ENCODE measurements at regions not wholly inside any gene's neighbourhood (a gene's known extent, or its start where the extent isn't known, plus 50 kb on each side); places are given as distances from the start of the nearest gene placed in this dataset.

GRCh38 chr7:124480036-124480820 is 285.4 kb downstream of the GPR37 start:
- DNase-seq: no peak
- Histone ChIP-seq H3K4me3 (ENCODE audit: insufficient read depth, low read depth, low read length, poor library complexity, severe bottlenecking) (no peak overlapping the region), H3K4me1 (ENCODE audit: control insufficient read depth, insufficient read depth, low read length, poor library complexity, severe bottlenecking) (no peaks in the 10 kb centered on the region), H3K27ac (ENCODE audit: insufficient read depth, low read length, poor library complexity, severe bottlenecking) (no peak overlapping the region), H3K27me3 (replicated peaks; ENCODE audit: control insufficient read depth, insufficient read depth, low read length, poor library complexity, severe bottlenecking) (no peaks in the 10 kb centered on the region), H3K9me3 (ENCODE audit: control insufficient read depth, low read length) (no peaks in the 10 kb centered on the region), H3K36me3 (ENCODE audit: control insufficient read depth, insufficient read depth, low read length) (no peaks in the 10 kb centered on the region)

DNA sequence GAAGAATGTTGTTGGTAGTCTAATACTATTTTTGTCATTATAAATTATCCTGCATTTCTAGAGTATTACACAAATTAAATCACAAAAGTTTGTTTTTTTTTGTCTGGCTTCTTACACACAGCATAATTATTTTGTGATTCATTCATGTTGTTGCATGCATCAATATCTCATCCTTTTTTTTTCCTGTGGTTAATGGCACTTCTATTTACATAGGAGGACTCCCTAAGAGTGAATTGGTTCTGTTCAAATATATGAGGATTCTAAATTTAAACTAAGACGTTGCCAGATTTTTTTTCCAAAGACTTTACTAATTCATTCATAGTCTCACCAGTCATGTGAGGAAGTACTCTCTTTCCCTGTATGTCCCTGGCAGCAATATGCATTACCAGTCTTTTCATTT is 303.3 kb downstream of the GPR37 start:
- Histone ChIP-seq H3K9me3 (ENCODE audit: control insufficient read depth, low read length) (no peaks in the 10 kb centered on the region), H3K27ac (ENCODE audit: insufficient read depth, low read length, poor library complexity, severe bottlenecking) (no peak overlapping the region), H3K36me3 (ENCODE audit: control insufficient read depth, insufficient read depth, low read length) (no peaks in the 10 kb centered on the region), H3K4me1 (ENCODE audit: control insufficient read depth, insufficient read depth, low read length, poor library complexity, severe bottlenecking) (no peaks in the 10 kb centered on the region), H3K4me3 (ENCODE audit: insufficient read depth, low read depth, low read length, poor library complexity, severe bottlenecking) (no peak overlapping the region), H3K27me3 (replicated peaks; ENCODE audit: control insufficient read depth, insufficient read depth, low read length, poor library complexity, severe bottlenecking) (no peaks in the 10 kb centered on the region)
- DNase-seq: no peak

DNA sequence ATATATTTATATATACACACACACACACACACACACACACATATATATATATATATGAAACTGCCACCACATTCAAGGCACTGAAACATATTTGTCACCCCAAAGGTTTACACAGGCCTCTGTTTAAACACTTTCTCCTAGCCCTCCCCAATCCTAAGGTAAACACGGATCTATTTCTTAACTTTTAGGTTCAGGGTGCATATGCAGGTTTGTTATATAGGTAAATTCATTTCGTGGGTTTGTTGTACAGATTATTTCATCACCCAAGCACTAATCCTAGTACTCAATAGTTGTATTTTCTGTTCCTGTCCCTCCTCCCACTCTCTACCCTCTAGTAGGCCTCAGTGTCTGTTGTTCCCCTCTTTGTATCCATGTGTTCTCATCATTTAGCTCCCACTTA is 305.0 kb downstream of the GPR37 start:
- DNase-seq: no peak
- no peaks in the 10 kb centered on the region for H3K27me3 ChIP-seq (replicated peaks; ENCODE audit: control insufficient read depth, insufficient read depth, low read length, poor library complexity, severe bottlenecking)
- no peaks in the 10 kb centered on the region for H3K9me3 ChIP-seq (ENCODE audit: control insufficient read depth, low read length)
- H3K27ac ChIP-seq (ENCODE audit: insufficient read depth, low read length, poor library complexity, severe bottlenecking): no peak overlapping the region
- no peak overlapping the region for H3K4me3 ChIP-seq (ENCODE audit: insufficient read depth, low read depth, low read length, poor library complexity, severe bottlenecking)
- H3K36me3 ChIP-seq (ENCODE audit: control insufficient read depth, insufficient read depth, low read length): no peaks in the 10 kb centered on the region
- no peaks in the 10 kb centered on the region for H3K4me1 ChIP-seq (ENCODE audit: control insufficient read depth, insufficient read depth, low read length, poor library complexity, severe bottlenecking)

- H3K27ac ChIP-seq (ENCODE audit: insufficient read depth, low read length, poor library complexity, severe bottlenecking): no peak overlapping the region
- no peaks in the 10 kb centered on the region for H3K9me3 ChIP-seq (ENCODE audit: control insufficient read depth, low read length)
- H3K4me1 ChIP-seq (ENCODE audit: control insufficient read depth, insufficient read depth, low read length, poor library complexity, severe bottlenecking): no peaks in the 10 kb centered on the region
- no peak overlapping the region for H3K4me3 ChIP-seq (ENCODE audit: insufficient read depth, low read depth, low read length, poor library complexity, severe bottlenecking)
- no peaks in the 10 kb centered on the region for H3K27me3 ChIP-seq (replicated peaks; ENCODE audit: control insufficient read depth, insufficient read depth, low read length, poor library complexity, severe bottlenecking)
- no peaks in the 10 kb centered on the region for H3K36me3 ChIP-seq (ENCODE audit: control insufficient read depth, insufficient read depth, low read length)
- DNase-seq: no peak
Measured at GRCh38 chr7:124460056-124460450, 305.5 kb downstream of the GPR37 start.

DNA sequence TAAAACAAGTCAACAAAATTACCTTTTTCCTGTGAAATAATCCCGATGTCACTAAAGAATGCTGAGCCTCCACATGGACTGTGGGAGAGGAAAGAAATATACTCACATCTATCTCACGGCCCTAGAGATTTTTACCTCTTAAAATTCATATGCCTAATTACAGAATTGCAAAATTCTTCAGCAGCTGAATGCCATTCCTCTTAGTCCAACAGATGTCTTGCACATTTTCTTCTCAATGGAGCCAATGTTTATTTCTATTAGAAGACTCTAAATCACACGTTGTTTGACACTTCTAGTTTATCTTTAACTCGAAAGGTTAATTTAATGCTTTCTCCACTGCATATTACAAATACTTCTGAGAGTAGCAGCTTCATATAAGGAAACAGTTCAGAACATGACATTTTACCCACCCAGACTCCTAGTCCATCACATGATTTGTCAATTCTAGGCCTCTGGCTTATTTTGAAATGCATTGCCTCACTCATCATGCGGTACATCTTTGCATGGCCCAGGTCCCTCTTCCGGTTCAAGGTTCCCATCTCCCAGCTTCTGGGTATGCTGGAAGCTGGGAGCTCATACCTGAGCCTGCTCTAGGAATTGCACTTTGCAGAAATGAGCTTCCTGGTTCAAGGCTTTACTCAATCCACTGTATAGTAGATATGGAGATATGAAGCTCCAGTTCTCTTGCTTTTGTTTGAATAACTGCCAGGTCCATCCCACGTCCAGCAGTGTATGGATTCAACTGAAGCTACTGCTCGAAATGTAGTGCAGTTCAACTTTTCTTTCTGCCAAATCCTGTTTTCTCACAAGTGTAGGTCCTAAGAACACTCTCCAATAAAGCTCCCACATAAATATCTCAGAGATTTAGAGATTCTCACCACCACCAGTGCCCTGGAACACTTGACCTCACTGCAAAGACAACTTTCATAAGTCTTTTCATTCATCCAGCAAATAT is 306.2 kb downstream of the GPR37 start:
- Histone ChIP-seq H3K27ac (ENCODE audit: insufficient read depth, low read length, poor library complexity, severe bottlenecking) (no peak overlapping the region), H3K36me3 (ENCODE audit: control insufficient read depth, insufficient read depth, low read length) (no peaks in the 10 kb centered on the region), H3K4me3 (ENCODE audit: insufficient read depth, low read depth, low read length, poor library complexity, severe bottlenecking) (no peak overlapping the region), H3K9me3 (ENCODE audit: control insufficient read depth, low read length) (no peaks in the 10 kb centered on the region), H3K4me1 (ENCODE audit: control insufficient read depth, insufficient read depth, low read length, poor library complexity, severe bottlenecking) (no peaks in the 10 kb centered on the region), H3K27me3 (replicated peaks; ENCODE audit: control insufficient read depth, insufficient read depth, low read length, poor library complexity, severe bottlenecking) (no peaks in the 10 kb centered on the region)
- no peak for DNase-seq

GRCh38 chr7:124457841-124458240 is 307.8 kb downstream of the GPR37 start:
- DNase-seq: no peak
- Histone ChIP-seq H3K9me3 (ENCODE audit: control insufficient read depth, low read length) (no peaks in the 10 kb centered on the region), H3K27ac (ENCODE audit: insufficient read depth, low read length, poor library complexity, severe bottlenecking) (no peak overlapping the region), H3K27me3 (replicated peaks; ENCODE audit: control insufficient read depth, insufficient read depth, low read length, poor library complexity, severe bottlenecking) (no peaks in the 10 kb centered on the region), H3K4me3 (ENCODE audit: insufficient read depth, low read depth, low read length, poor library complexity, severe bottlenecking) (no peak overlapping the region), H3K36me3 (ENCODE audit: control insufficient read depth, insufficient read depth, low read length) (no peaks in the 10 kb centered on the region), H3K4me1 (ENCODE audit: control insufficient read depth, insufficient read depth, low read length, poor library complexity, severe bottlenecking) (no peaks in the 10 kb centered on the region)

DNA sequence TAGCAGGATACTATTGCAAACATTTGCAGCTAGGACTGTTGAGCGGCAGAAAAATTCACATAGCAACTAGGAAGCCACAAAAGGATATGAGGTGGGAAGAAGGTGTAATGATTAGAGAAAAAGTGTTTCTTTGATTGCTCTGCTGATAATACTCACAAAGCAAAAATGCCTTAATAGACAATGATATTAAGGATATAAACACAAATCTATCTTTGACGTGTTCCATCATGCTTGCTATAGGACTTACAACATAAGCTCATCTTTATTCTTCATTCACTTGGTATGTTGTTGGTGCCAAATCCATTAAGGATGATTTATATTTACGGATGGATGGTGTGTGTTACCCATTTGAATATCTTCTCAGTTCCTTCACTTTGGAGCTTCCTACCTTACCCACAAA is 309.3 kb downstream of the GPR37 start:
- Histone ChIP-seq H3K4me1 (ENCODE audit: control insufficient read depth, insufficient read depth, low read length, poor library complexity, severe bottlenecking) (no peaks in the 10 kb centered on the region), H3K9me3 (ENCODE audit: control insufficient read depth, low read length) (no peaks in the 10 kb centered on the region), H3K27ac (ENCODE audit: insufficient read depth, low read length, poor library complexity, severe bottlenecking) (no peak overlapping the region), H3K36me3 (ENCODE audit: control insufficient read depth, insufficient read depth, low read length) (no peaks in the 10 kb centered on the region), H3K27me3 (replicated peaks; ENCODE audit: control insufficient read depth, insufficient read depth, low read length, poor library complexity, severe bottlenecking) (no peaks in the 10 kb centered on the region), H3K4me3 (ENCODE audit: insufficient read depth, low read depth, low read length, poor library complexity, severe bottlenecking) (no peak overlapping the region)
- no peak for DNase-seq

- Histone ChIP-seq H3K4me3 (ENCODE audit: insufficient read depth, low read depth, low read length, poor library complexity, severe bottlenecking) (no peak overlapping the region), H3K4me1 (ENCODE audit: control insufficient read depth, insufficient read depth, low read length, poor library complexity, severe bottlenecking) (no peaks in the 10 kb centered on the region), H3K27ac (ENCODE audit: insufficient read depth, low read length, poor library complexity, severe bottlenecking) (no peak overlapping the region), H3K27me3 (replicated peaks; ENCODE audit: control insufficient read depth, insufficient read depth, low read length, poor library complexity, severe bottlenecking) (no peaks in the 10 kb centered on the region), H3K9me3 (ENCODE audit: control insufficient read depth, low read length) (no peaks in the 10 kb centered on the region), H3K36me3 (ENCODE audit: control insufficient read depth, insufficient read depth, low read length) (no peaks in the 10 kb centered on the region)
- DNase-seq: no peak
Measured at GRCh38 chr7:124452186-124452585, 313.4 kb downstream of the GPR37 start.

DNA sequence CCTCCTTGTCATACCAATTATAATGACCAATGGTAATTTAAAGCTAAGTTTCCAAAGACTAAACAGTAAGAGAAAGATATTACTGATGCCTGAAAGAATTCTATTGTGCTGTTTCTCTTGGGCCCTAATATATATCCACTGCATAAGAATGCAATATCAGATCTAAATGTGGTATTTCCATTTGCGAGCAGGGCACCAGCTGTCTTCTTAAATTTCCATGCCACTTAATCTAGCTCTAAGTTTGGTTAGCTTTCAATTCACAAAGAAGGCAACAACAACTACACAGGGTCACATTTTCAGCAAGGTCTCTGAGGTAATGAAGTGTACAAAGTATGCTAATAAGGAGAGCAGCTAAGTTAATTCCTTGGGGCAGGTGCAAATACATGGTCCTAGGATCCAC is 315.7 kb downstream of the GPR37 start:
- no peaks in the 10 kb centered on the region for H3K9me3 ChIP-seq (ENCODE audit: control insufficient read depth, low read length)
- no peaks in the 10 kb centered on the region for H3K36me3 ChIP-seq (ENCODE audit: control insufficient read depth, insufficient read depth, low read length)
- H3K27ac ChIP-seq (ENCODE audit: insufficient read depth, low read length, poor library complexity, severe bottlenecking): no peak overlapping the region
- no peaks in the 10 kb centered on the region for H3K4me1 ChIP-seq (ENCODE audit: control insufficient read depth, insufficient read depth, low read length, poor library complexity, severe bottlenecking)
- H3K4me3 ChIP-seq (ENCODE audit: insufficient read depth, low read depth, low read length, poor library complexity, severe bottlenecking): no peak overlapping the region
- H3K27me3 ChIP-seq (replicated peaks; ENCODE audit: control insufficient read depth, insufficient read depth, low read length, poor library complexity, severe bottlenecking): no peaks in the 10 kb centered on the region
- DNase-seq: no peak
